ENCODE measurements at regions not wholly inside any gene's neighbourhood (a gene's known extent, or its start where the extent isn't known, plus 50 kb on each side); places are given as distances from the start of the nearest gene placed in this dataset.
"Not testable (repeated sequence)": the region's sequence is repeated elsewhere in the genome, so short reads cannot be mapped to it uniquely, and the experiment has no call there.

- no peak overlapping the region for H3K4me3 ChIP-seq (replicated peaks; ENCODE audit: low read depth, low read length)
- no peak for TF ChIP-seq CTCF (IDR thresholded peaks at IDR 0.05; ENCODE audit: low read length, missing control alignments)
- no peak for DNase-seq (ENCODE audit: low read depth)
Measured at GRCh38 chr3:55143336-55143735, 215.5 kb upstream of the LRTM1 start.

GRCh38 chr3:55136291-55136690 is 208.4 kb upstream of the LRTM1 start:
- not testable (repeated sequence) for DNase-seq (ENCODE audit: low read depth); H3K4me3 ChIP-seq (replicated peaks; ENCODE audit: low read depth, low read length)

- H3K4me3 ChIP-seq (replicated peaks; ENCODE audit: low read depth, low read length), result no peak overlapping the region
- TF ChIP-seq CTCF (IDR thresholded peaks at IDR 0.05; ENCODE audit: low read length, missing control alignments), result no peak
- DNase-seq (ENCODE audit: low read depth), result peak; percentile 59
Measured at GRCh38 chr3:55128225-55128823, 200.5 kb upstream of the LRTM1 start.

- no peak overlapping the region for H3K4me3 ChIP-seq (replicated peaks; ENCODE audit: low read depth, low read length)
- no peak for DNase-seq (ENCODE audit: low read depth)
- no peak for TF ChIP-seq CTCF (IDR thresholded peaks at IDR 0.05; ENCODE audit: low read length, missing control alignments)
Measured at GRCh38 chr3:55127565-55127964, 199.7 kb upstream of the LRTM1 start.

GRCh38 chr3:55124371-55124770 is 196.5 kb upstream of the LRTM1 start:
- H3K4me3 ChIP-seq (replicated peaks; ENCODE audit: low read depth, low read length), result no peak overlapping the region
- DNase-seq (ENCODE audit: low read depth), result no peak
- no peak for TF ChIP-seq CTCF (IDR thresholded peaks at IDR 0.05; ENCODE audit: low read length, missing control alignments)
